ENCODE measurements at regions not wholly inside any gene's neighbourhood (a gene's known extent, or its start where the extent isn't known, plus 50 kb on each side); places are given as distances from the start of the nearest gene placed in this dataset.

GRCh38 chr12:111149299-111149698 is 219.6 kb downstream of the PHETA1 start:
- Histone ChIP-seq H3K4me3 (no peak overlapping the region), H3K4me1 (no peaks in the 10 kb centered on the region), H3K27ac (no peak overlapping the region), H3K27me3 (peaks cover 0 to 29% of the 10 kb centered on the region in 2 donors), H3K36me3 (no peaks in the 10 kb centered on the region), H3K9me3 (no peaks in the 10 kb centered on the region)
- no peak for DNase-seq (ENCODE audit: low spot score in 2 of 2)
- TF ChIP-seq POLR2A (IDR thresholded peaks at IDR 0.05): no peak
- TF ChIP-seq POLR2AphosphoS5 (IDR thresholded peaks at IDR 0.05): no peak
- TF ChIP-seq CTCF (IDR thresholded peaks at IDR 0.05): no peak
- intact Hi-C loops (cut with DNase I; ENCODE audit: low total_unique reads): no loop called here

- TF ChIP-seq POLR2A (IDR thresholded peaks at IDR 0.05): no peak
- TF ChIP-seq CTCF (IDR thresholded peaks at IDR 0.05): no peak
- no peak for TF ChIP-seq POLR2AphosphoS5 (IDR thresholded peaks at IDR 0.05)
- Histone ChIP-seq H3K9me3 (no peaks in the 10 kb centered on the region), H3K27ac (no peak overlapping the region), H3K36me3 (no peaks in the 10 kb centered on the region), H3K4me1 (no peaks in the 10 kb centered on the region), H3K27me3 (peaks cover 0 to 28% of the 10 kb centered on the region in 2 donors), H3K4me3 (no peak overlapping the region)
- intact Hi-C loops (cut with DNase I; ENCODE audit: low total_unique reads): no loop called here
- no peak for DNase-seq (ENCODE audit: low spot score in 2 of 2)
These were observed 220.9 kb downstream of the PHETA1 start for GRCh38 chr12:111148005-111148404.

- H3K27me3 ChIP-seq: peaks cover 0 to 23% of the 10 kb centered on the region in 2 donors
- H3K27ac ChIP-seq: no peak overlapping the region
- intact Hi-C loops (cut with DNase I; ENCODE audit: low total_unique reads): no loop called here
These were observed 222.9 kb upstream of the MYL2 start for GRCh38 chr12:111143271-111143670.

GRCh38 chr12:111141205-111141604 is 220.8 kb upstream of the MYL2 start:
- intact Hi-C loops (cut with DNase I; ENCODE audit: low total_unique reads): no loop called here
- H3K4me1 ChIP-seq: no peaks in the 10 kb centered on the region
- no peak for DNase-seq (ENCODE audit: low spot score in 2 of 2)
- no peak overlapping the region for H3K4me3 ChIP-seq
- no peak overlapping the region for H3K27ac ChIP-seq
- TF ChIP-seq POLR2AphosphoS5 (IDR thresholded peaks at IDR 0.05): no peak
- H3K9me3 ChIP-seq: no peaks in the 10 kb centered on the region
- H3K27me3 ChIP-seq: peaks cover 0 to 9% of the 10 kb centered on the region in 2 donors
- H3K36me3 ChIP-seq: no peaks in the 10 kb centered on the region

More at GRCh38 chr12:111143271-111143670, 222.9 kb upstream of the MYL2 start:
- DNase-seq (ENCODE audit: low spot score in 2 of 2): no peak
- Histone ChIP-seq H3K4me3 (no peak overlapping the region), H3K4me1 (no peaks in the 10 kb centered on the region), H3K36me3 (no peaks in the 10 kb centered on the region), H3K9me3 (no peaks in the 10 kb centered on the region)
- TF ChIP-seq POLR2A (IDR thresholded peaks at IDR 0.05) (no peak), CTCF (IDR thresholded peaks at IDR 0.05) (no peak)

DNA sequence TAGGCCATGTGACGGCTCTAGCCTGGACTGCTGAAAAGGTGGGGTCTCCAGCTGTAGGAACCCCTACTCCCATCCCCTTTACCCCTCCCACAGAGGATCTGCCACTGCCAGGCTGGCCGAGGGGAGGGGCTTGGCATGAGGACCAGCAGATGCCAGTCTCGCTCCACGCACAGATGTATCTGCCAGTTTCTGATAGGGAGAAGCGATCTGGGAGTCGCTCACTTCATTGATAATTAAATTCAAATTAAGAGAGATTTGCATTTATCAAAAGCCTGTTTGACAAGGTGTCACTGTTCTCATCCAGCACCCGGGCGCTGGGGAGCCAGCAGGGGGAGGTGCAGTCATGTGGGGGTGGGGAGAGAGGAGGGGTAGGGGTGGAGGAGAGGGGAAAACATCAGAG is 217.6 kb upstream of the MYL2 start:
- Histone ChIP-seq H3K4me1 (no peaks in the 10 kb centered on the region), H3K9me3 (peaks cover 21 to 28% of the 10 kb centered on the region in 2 donors), H3K4me3 (no peak overlapping the region), H3K27me3 (peaks cover 0 to 8% of the 10 kb centered on the region in 2 donors), H3K36me3 (no peaks in the 10 kb centered on the region), H3K27ac (no peak overlapping the region)
- no peak for TF ChIP-seq CTCF (IDR thresholded peaks at IDR 0.05)
- TF ChIP-seq POLR2A (IDR thresholded peaks at IDR 0.05): no peak
- no peak for TF ChIP-seq POLR2AphosphoS5 (IDR thresholded peaks at IDR 0.05)
- intact Hi-C loops (cut with DNase I; ENCODE audit: low total_unique reads): no loop called here
- DNase-seq (ENCODE audit: low spot score in 2 of 2): no peak

DNA sequence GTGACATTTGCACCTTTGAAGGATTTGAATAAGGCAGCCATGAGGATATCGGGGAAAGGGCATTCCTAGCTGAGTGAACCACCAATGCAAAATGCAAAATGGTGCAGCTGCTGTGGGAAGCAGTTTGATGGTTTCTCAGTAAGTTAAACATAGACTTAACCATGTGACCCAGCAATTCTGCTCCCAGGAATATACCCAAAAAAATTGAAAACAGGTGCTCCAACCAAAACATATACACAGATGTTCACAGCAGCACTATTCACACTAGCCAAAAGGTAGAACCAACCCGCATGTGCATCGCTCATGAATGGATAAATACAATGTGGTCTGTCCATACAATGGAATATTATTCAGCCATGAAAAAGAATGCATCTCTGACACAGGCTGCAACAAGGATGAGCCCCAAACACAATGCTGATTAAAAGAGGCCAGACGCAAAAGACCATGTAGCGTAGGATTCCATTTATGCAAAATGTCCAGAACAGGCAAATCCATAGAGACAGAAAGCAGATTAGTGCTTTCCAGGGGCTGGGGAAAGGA is 215.0 kb upstream of the MYL2 start:
- no peak for DNase-seq (ENCODE audit: low spot score in 2 of 2)
- intact Hi-C loops (cut with DNase I; ENCODE audit: low total_unique reads): no loop called here

More for the DNA sequence above, 215.0 kb upstream of the MYL2 start:
- Histone ChIP-seq H3K36me3 (no peaks in the 10 kb centered on the region), H3K27ac (no peak overlapping the region), H3K4me3 (no peak overlapping the region), H3K27me3 (peaks cover 0 to 8% of the 10 kb centered on the region in 2 donors), H3K4me1 (no peaks in the 10 kb centered on the region), H3K9me3 (peaks cover 21 to 30% of the 10 kb centered on the region in 2 donors)
- no peak for TF ChIP-seq CTCF (IDR thresholded peaks at IDR 0.05)
- no peak for TF ChIP-seq POLR2A (IDR thresholded peaks at IDR 0.05)
- TF ChIP-seq POLR2AphosphoS5 (IDR thresholded peaks at IDR 0.05): no peak

Measured in breast epithelium (tissue), 4 donors.